ENCODE measurements at regions not wholly inside any gene's neighbourhood (a gene's known extent, or its start where the extent isn't known, plus 50 kb on each side); places are given as distances from the start of the nearest gene placed in this dataset.

GRCh38 chr5:105554568-105555169, 1992.1 kb upstream of the NUDT12 start:
- peaks cover 3% of the 10 kb centered on the region for H3K4me1 ChIP-seq (ENCODE audit: control insufficient read depth, insufficient read depth, low read length)
- H3K27ac ChIP-seq (ENCODE audit: low read depth, low read length): no peak overlapping the region
- H3K27me3 Mint-ChIP-seq (ENCODE audit: insufficient read depth): no peaks in the 10 kb centered on the region
- H3K9me3 Mint-ChIP-seq: no peaks in the 10 kb centered on the region
- H3K27ac Mint-ChIP-seq: no peak overlapping the region
- H3K9me3 ChIP-seq (ENCODE audit: control insufficient read depth, low read length): no peaks in the 10 kb centered on the region
- H3K27me3 ChIP-seq (ENCODE audit: control insufficient read depth, insufficient read depth, low read length, poor library complexity, severe bottlenecking): no peaks in the 10 kb centered on the region
- no peak for DNase-seq
- H3K4me3 Mint-ChIP-seq: no peak overlapping the region
- H3K36me3 Mint-ChIP-seq (ENCODE audit: low read depth): no peaks in the 10 kb centered on the region
- peaks cover 5% of the 10 kb centered on the region for H3K4me1 Mint-ChIP-seq
- no peak for TF ChIP-seq CTCF (conservative IDR thresholded peaks at IDR 0.05)
- H3K9ac ChIP-seq (ENCODE audit: extremely low read depth, low read length, poor library complexity, severe bottlenecking): no peak overlapping the region
- 83 to 89% methylated on average over 2 to 4 of the region's 4 CpGs for WGBS, 2 experiments (ENCODE audit: insufficient coverage in 1 of 2, insufficient read length in 1 of 2)
- no peak overlapping the region for H3K4me3 ChIP-seq (ENCODE audit: low read length)
- H3K36me3 ChIP-seq (ENCODE audit: control insufficient read depth, insufficient read depth, low read length): no peaks in the 10 kb centered on the region

GRCh38 chr5:105544300-105544699, 1981.7 kb upstream of the NUDT12 start:
- no peaks in the 10 kb centered on the region for H3K36me3 ChIP-seq (ENCODE audit: control insufficient read depth, insufficient read depth, low read length)
- H3K36me3 Mint-ChIP-seq (ENCODE audit: low read depth): no peaks in the 10 kb centered on the region
- no peak overlapping the region for H3K27ac ChIP-seq (ENCODE audit: low read depth, low read length)
- H3K27ac Mint-ChIP-seq: no peak overlapping the region
- H3K4me1 ChIP-seq (ENCODE audit: control insufficient read depth, insufficient read depth, low read length): no peaks in the 10 kb centered on the region
- H3K27me3 Mint-ChIP-seq (ENCODE audit: insufficient read depth): no peaks in the 10 kb centered on the region
- H3K9me3 ChIP-seq (ENCODE audit: control insufficient read depth, low read length): no peaks in the 10 kb centered on the region
- H3K27me3 ChIP-seq (ENCODE audit: control insufficient read depth, insufficient read depth, low read length, poor library complexity, severe bottlenecking): no peaks in the 10 kb centered on the region
- TF ChIP-seq CTCF (conservative IDR thresholded peaks at IDR 0.05): no peak
- no peak overlapping the region for H3K4me3 Mint-ChIP-seq
- DNase-seq: no peak
- H3K9ac ChIP-seq (ENCODE audit: extremely low read depth, low read length, poor library complexity, severe bottlenecking): no peak overlapping the region
- no peaks in the 10 kb centered on the region for H3K9me3 Mint-ChIP-seq
- peaks cover 3% of the 10 kb centered on the region for H3K4me1 Mint-ChIP-seq
- no peak overlapping the region for H3K4me3 ChIP-seq (ENCODE audit: low read length)
- WGBS, 2 experiments (ENCODE audit: insufficient coverage in 1 of 2, insufficient read length in 1 of 2): 73 to 77% methylated on average over 1 of the region's 1 CpG

- no peak overlapping the region for H3K27ac Mint-ChIP-seq
- Histone ChIP-seq H3K9ac (ENCODE audit: extremely low read depth, low read length, poor library complexity, severe bottlenecking) (no peak overlapping the region), H3K36me3 (ENCODE audit: control insufficient read depth, insufficient read depth, low read length) (no peaks in the 10 kb centered on the region), H3K27ac (ENCODE audit: low read depth, low read length) (no peak overlapping the region), H3K27me3 (ENCODE audit: control insufficient read depth, insufficient read depth, low read length, poor library complexity, severe bottlenecking) (no peaks in the 10 kb centered on the region), H3K4me3 (ENCODE audit: low read length) (no peak overlapping the region), H3K4me1 (ENCODE audit: control insufficient read depth, insufficient read depth, low read length) (no peaks in the 10 kb centered on the region), H3K9me3 (ENCODE audit: control insufficient read depth, low read length) (peaks cover 9% of the 10 kb centered on the region)
- no peaks in the 10 kb centered on the region for H3K9me3 Mint-ChIP-seq
- no peak overlapping the region for H3K4me3 Mint-ChIP-seq
- no peaks in the 10 kb centered on the region for H3K36me3 Mint-ChIP-seq (ENCODE audit: low read depth)
- no peaks in the 10 kb centered on the region for H3K4me1 Mint-ChIP-seq
- TF ChIP-seq CTCF (conservative IDR thresholded peaks at IDR 0.05): no peak
- DNase-seq: no peak
- H3K27me3 Mint-ChIP-seq (ENCODE audit: insufficient read depth): no peaks in the 10 kb centered on the region
Observed at GRCh38 chr5:105536675-105537074, 1974.1 kb upstream of the NUDT12 start.

Measured in endodermal cell (in vitro differentiated cells).